Suprapubic skin (tissue), 4 donors: ENCODE measurements at regions not wholly inside any gene's neighbourhood (a gene's known extent, or its start where the extent isn't known, plus 50 kb on each side); places are given as distances from the start of the nearest gene placed in this dataset.
A peak's percentile ranks its signal among the peaks of the same experiment; 100 is the strongest.

Experiments
- DNase-seq, 2 donors: peaks; one replicate each; pipeline ENCODE4 v3.0.0-alpha.2; 2019; ENCODE audit warnings: low spot score in 2 of 2
- H3K27ac ChIP-seq: fragments of 200-600 bp; sonication (generic); one replicate; pipeline ENCODE4 v1.5.1; 2019
- H3K27me3 ChIP-seq: fragments of 200-600 bp; sonication (generic); one replicate; pipeline ENCODE4 v1.5.1; 2019
- H3K36me3 ChIP-seq: fragments of 200-600 bp; sonication (generic); one replicate; pipeline ENCODE4 v1.5.1; 2019
- H3K4me1 ChIP-seq: fragments of 200-600 bp; sonication (generic); one replicate; pipeline ENCODE4 v1.5.1; 2019
- H3K4me3 ChIP-seq: fragments of 200-600 bp; sonication (generic); one replicate; pipeline ENCODE4 v1.5.1; 2019; ENCODE audit warnings: mild to moderate bottlenecking
- H3K9me3 ChIP-seq: fragments of 200-600 bp; sonication (generic); one replicate; pipeline ENCODE4 v1.5.1; 2019
- CTCF ChIP-seq, 2 donors: fragments of 200-600 bp in 1 of 2; fragments of 450-650 bp in 1 of 2; sonication (generic) in 1 of 2; IDR thresholded peaks; one replicate each; pipeline ENCODE4 v1.5.1; 2016 to 2019; ENCODE audit warnings: antibody characterized with exemption in 2 of 2, mild to moderate bottlenecking in 1 of 2, moderate library complexity in 1 of 2
- EP300 ChIP-seq: sonication (generic); formaldehyde crosslinking; IDR thresholded peaks from one replicate; pipeline ENCODE4 v1.6.1; 2017; ENCODE audit warnings: antibody characterized with exemption
- POLR2A ChIP-seq, 2 donors: fragments of 450-650 bp; IDR thresholded peaks; one replicate each; pipeline ENCODE4 v1.6.1; 2017; ENCODE audit warnings: antibody characterized with exemption in 2 of 2, mild to moderate bottlenecking in 2 of 2, moderate library complexity in 2 of 2
- POLR2AphosphoS5 ChIP-seq, 3 donors: sonication (generic); formaldehyde crosslinking; IDR thresholded peaks; one replicate each; pipeline ENCODE4 v1.6.1; 2017; ENCODE audit warnings: antibody characterized with exemption in 3 of 3
- WGBS: methylation state at CpG from one replicate; pipeline ENCODE4 v1.1.5; 2018; 5-methylcytosine and 5-hydroxymethylcytosine counted together

- no peak for DNase-seq
- 20% methylated on average over 6 of the region's 6 CpGs for WGBS
- H3K4me1 ChIP-seq: peaks cover 11% of the 10 kb centered on the region
- TF ChIP-seq POLR2AphosphoS5 (IDR thresholded peaks at IDR 0.05): peak in 1 of 3 donors; percentile 18
- TF ChIP-seq CTCF (IDR thresholded peaks at IDR 0.05): no peak
- no peak for TF ChIP-seq POLR2A (IDR thresholded peaks at IDR 0.05)
- TF ChIP-seq EP300: no peak
- H3K9me3 ChIP-seq: no peaks in the 10 kb centered on the region
- no peak overlapping the region for H3K27ac ChIP-seq
- H3K27me3 ChIP-seq: no peaks in the 10 kb centered on the region
- no peak overlapping the region for H3K4me3 ChIP-seq
- no peaks in the 10 kb centered on the region for H3K36me3 ChIP-seq
These were observed 343.6 kb downstream of the FGF9 start for GRCh38 chr13:22014469-22014868.

- peaks cover 11% of the 10 kb centered on the region for H3K4me1 ChIP-seq
- H3K27ac ChIP-seq: no peak overlapping the region
- TF ChIP-seq POLR2A (IDR thresholded peaks at IDR 0.05): no peak
- no peak for TF ChIP-seq EP300
- TF ChIP-seq POLR2AphosphoS5 (IDR thresholded peaks at IDR 0.05): no peak
- no peak for TF ChIP-seq CTCF (IDR thresholded peaks at IDR 0.05)
- H3K27me3 ChIP-seq: no peaks in the 10 kb centered on the region
- no peak for DNase-seq
- 54% methylated on average over 3 of the region's 3 CpGs for WGBS
- H3K36me3 ChIP-seq: no peaks in the 10 kb centered on the region
- no peaks in the 10 kb centered on the region for H3K9me3 ChIP-seq
- H3K4me3 ChIP-seq: no peak overlapping the region
These were observed 346.4 kb downstream of the FGF9 start for GRCh38 chr13:22017226-22017625.

- Histone ChIP-seq H3K27ac (no peak overlapping the region), H3K36me3 (no peaks in the 10 kb centered on the region), H3K9me3 (no peaks in the 10 kb centered on the region), H3K4me3 (no peak overlapping the region), H3K27me3 (no peaks in the 10 kb centered on the region), H3K4me1 (peaks cover 11% of the 10 kb centered on the region)
- no peak for TF ChIP-seq EP300
- TF ChIP-seq POLR2A (IDR thresholded peaks at IDR 0.05): no peak
- no peak for TF ChIP-seq CTCF (IDR thresholded peaks at IDR 0.05)
- no peak for TF ChIP-seq POLR2AphosphoS5 (IDR thresholded peaks at IDR 0.05)
- 88% methylated on average over 14 of the region's 14 CpGs for WGBS
- DNase-seq: no peak
These were observed 347.4 kb downstream of the FGF9 start for GRCh38 chr13:22018076-22018835.

- Histone ChIP-seq H3K36me3 (no peaks in the 10 kb centered on the region), H3K27ac (no peak overlapping the region)
- TF ChIP-seq POLR2A (IDR thresholded peaks at IDR 0.05): no peak
- no peak for TF ChIP-seq EP300
These were observed 347.9 kb downstream of the FGF9 start for GRCh38 chr13:22018836-22019210.

GRCh38 chr13:22024381-22024994 lies 353.6 kb downstream of the FGF9 start:
- 87% methylated on average over 8 of the region's 8 CpGs for WGBS
- Histone ChIP-seq H3K4me3 (no peak overlapping the region), H3K36me3 (no peaks in the 10 kb centered on the region), H3K9me3 (no peaks in the 10 kb centered on the region), H3K27me3 (no peaks in the 10 kb centered on the region), H3K4me1 (no peaks in the 10 kb centered on the region), H3K27ac (no peak overlapping the region)
- no peak for DNase-seq
- TF ChIP-seq POLR2A (IDR thresholded peaks at IDR 0.05) (no peak), CTCF (IDR thresholded peaks at IDR 0.05) (no peak), EP300 (no peak), POLR2AphosphoS5 (IDR thresholded peaks at IDR 0.05) (no peak)

More at GRCh38 chr13:22018836-22019210, 347.9 kb downstream of the FGF9 start:
- Histone ChIP-seq H3K27me3 (no peaks in the 10 kb centered on the region), H3K4me3 (no peak overlapping the region), H3K4me1 (peaks cover 7% of the 10 kb centered on the region), H3K9me3 (no peaks in the 10 kb centered on the region)
- 85% methylated on average over 4 of the region's 4 CpGs for WGBS
- DNase-seq: no peak
